A549 (cell line): ENCODE measurements at regions not wholly inside any gene's neighbourhood (a gene's known extent, or its start where the extent isn't known, plus 50 kb on each side); places are given as distances from the start of the nearest gene placed in this dataset.

ENCODE experiments used
- ATAC-seq, 2 experiments: fragments of 200-7000 bp in 1 of 2; fragments of >200 bp in 1 of 2; cut with Nextera tagmentation in 1 of 2; cut with Tn5 transposase in 1 of 2; 3 replicates each; pipeline versions ENCODE4 v1.8.0 to v1.9.1; 2018 to 2020; ENCODE audit warnings: mild to moderate bottlenecking in 1 of 2, moderate library complexity in 1 of 2
- CTCF ChIA-PET: fragments of 300-600 bp; sonication (Branson Sonifier 250); formaldehyde crosslinking; extraction: SDS; loops from one replicate; lab custom pipeline; 2021; ENCODE audit warnings: antibody characterized with exemption, inconsistent platforms; lab: Yijun Ruan, JAX
- POLR2A ChIA-PET: fragments of 350-600 bp; formaldehyde crosslinking; extraction: SDS; loops from one replicate; lab custom pipeline; 2021; ENCODE audit warnings: antibody characterized with exemption, inconsistent platforms; lab: Yijun Ruan, JAX
- DNase-seq, 2 experiments: peaks; one replicate each; pipeline versions ENCODE4 v3.0.0 to v3.0.0-alpha.2; 2011 to 2016; ENCODE audit warnings: low read depth in 1 of 2, low spot score in 1 of 2
- FAIRE-seq: peaks from 2 replicates; lab custom pipeline; 2011; peaks lifted over from hg19 to GRCh38; lab: Jason Lieb, UNC
- H3K27ac ChIP-seq, 2 experiments: fragments of >200 bp; sonication (Bioruptor Twin); formaldehyde crosslinking; 3 replicates each; pipeline ENCODE4 v1.5.1; 2016 to 2017
- H3K4me1 ChIP-seq: fragments of >200 bp; sonication (Bioruptor Twin); formaldehyde crosslinking; 3 replicates; pipeline ENCODE4 v1.6.1; 2016
- H3K4me2 ChIP-seq: fragments of >200 bp; sonication (Bioruptor Twin); formaldehyde crosslinking; 3 replicates; pipeline ENCODE4 v1.6.1; 2016
- H3K4me3 ChIP-seq: fragments of >200 bp; sonication (Bioruptor Twin); formaldehyde crosslinking; 3 replicates; pipeline ENCODE4 v1.5.1; 2016
- H3K9me3 ChIP-seq: fragments of >200 bp; sonication (Bioruptor Twin); formaldehyde crosslinking; 3 replicates; pipeline ENCODE4 v1.6.1; 2016
- ATOH8 ChIP-seq: fragments of 250-450 bp; sonication (Bioruptor Pico); IDR thresholded peaks from 2 replicates; pipeline ENCODE4 v1.5.0; 2020; ENCODE audit warnings: low read depth, mild to moderate bottlenecking, moderate library complexity
- BCL3 ChIP-seq: fragments of >200 bp; sonication (Bioruptor Twin); formaldehyde crosslinking; IDR thresholded peaks from 3 replicates; pipeline ENCODE4 v1.6.1; 2016
- CBX8 ChIP-seq: fragments of 200-600 bp; sonication (generic); IDR thresholded peaks from 2 replicates; pipeline ENCODE4 v1.6.1; 2016
- CEBPB ChIP-seq, 2 experiments: fragments of >200 bp in 1 of 2; sonication (Bioruptor Twin) in 1 of 2; formaldehyde crosslinking in 1 of 2; IDR thresholded peaks; 2 replicates each; pipeline ENCODE4 v1.6.1; 2012 to 2016
- EHF ChIP-seq: fragments of 250-450 bp; sonication (Bioruptor Pico); IDR thresholded peaks from 2 replicates; pipeline ENCODE4 v1.5.0; 2020; ENCODE audit warnings: mild to moderate bottlenecking
- EHMT2 ChIP-seq: fragments of 200-600 bp; sonication (generic); IDR thresholded peaks from 2 replicates; pipeline ENCODE4 v1.6.1; 2016; ENCODE audit warnings: antibody characterized with exemption, low read depth, mild to moderate bottlenecking, moderate library complexity
- FOSB ChIP-seq: fragments of 250-450 bp; sonication (Bioruptor Pico); IDR thresholded peaks from 2 replicates; pipeline ENCODE4 v1.5.0; 2020; ENCODE audit warnings: mild to moderate bottlenecking, moderate library complexity
- FOXS1 ChIP-seq: fragments of 250-450 bp; sonication (Bioruptor Pico); IDR thresholded peaks from 2 replicates; pipeline ENCODE4 v1.5.0; 2020; ENCODE audit warnings: mild to moderate bottlenecking, moderate library complexity
- HDAC2 ChIP-seq: fragments of 200-600 bp; sonication (generic); IDR thresholded peaks from 2 replicates; pipeline ENCODE4 v1.6.1; 2016
- HES2 ChIP-seq: fragments of >200 bp; sonication (Bioruptor Twin); formaldehyde crosslinking; IDR thresholded peaks from 2 replicates; pipeline ENCODE4 v1.6.1; 2016
- HMGXB4 ChIP-seq: fragments of 250-450 bp; sonication (Bioruptor Pico); IDR thresholded peaks from 2 replicates; pipeline ENCODE4 v1.5.0; 2021; ENCODE audit warnings: mild to moderate bottlenecking, moderate library complexity, borderline replicate concordance
- HOXB13 ChIP-seq: fragments of 250-450 bp; sonication (Bioruptor Pico); IDR thresholded peaks from 2 replicates; pipeline ENCODE4 v1.5.0; 2020; ENCODE audit warnings: low read depth, mild to moderate bottlenecking, moderate library complexity
- JUN ChIP-seq, 2 experiments: fragments of >200 bp; sonication (Bioruptor Twin); formaldehyde crosslinking; IDR thresholded peaks; 2 replicates in 1 of 2; 3 replicates in 1 of 2; pipeline ENCODE4 v1.6.1; 2016 to 2017
- KDM1A ChIP-seq: fragments of 200-600 bp; sonication (generic); IDR thresholded peaks from 2 replicates; pipeline ENCODE4 v1.6.1; 2016; ENCODE audit warnings: low read depth, mild to moderate bottlenecking
- MAFK ChIP-seq: fragments of 450-650 bp; IDR thresholded peaks from 2 replicates; pipeline ENCODE4 v1.6.1; 2014; ENCODE audit not compliant: partially characterized antibody
- PHF8 ChIP-seq: fragments of 200-600 bp; sonication (generic); IDR thresholded peaks from 2 replicates; pipeline ENCODE4 v1.6.1; 2016; ENCODE audit warnings: low read depth, mild to moderate bottlenecking, antibody characterized with exemption, moderate library complexity, borderline replicate concordance
- POLR2AphosphoS2 ChIP-seq: conservative IDR thresholded peaks from 2 replicates; pipeline ENCODE4 v1.6.1; 2012; ENCODE audit warnings: low read length, improper control_type of control experiment, inconsistent platforms
- REST ChIP-seq: fragments of 200-600 bp; sonication (generic); IDR thresholded peaks from 2 replicates; pipeline ENCODE4 v1.6.1; 2016; ENCODE audit warnings: antibody characterized with exemption, mild to moderate bottlenecking, moderate library complexity
- RNF2 ChIP-seq: fragments of 200-600 bp; sonication (generic); IDR thresholded peaks from 2 replicates; pipeline ENCODE4 v1.6.1; 2016; ENCODE audit warnings: low read depth, mild to moderate bottlenecking, antibody characterized with exemption, moderate library complexity, borderline replicate concordance
- SMC3 ChIP-seq: fragments of >200 bp; sonication (Bioruptor Twin); formaldehyde crosslinking; IDR thresholded peaks from 3 replicates; pipeline ENCODE4 v1.6.1; 2018; ENCODE audit warnings: inconsistent platforms
- SREBF2 ChIP-seq: fragments of 450-650 bp; IDR thresholded peaks from 2 replicates; pipeline ENCODE4 v1.6.1; 2014; ENCODE audit warnings: mild to moderate bottlenecking, moderate library complexity
- TP53 ChIP-seq: fragments of 250-450 bp; sonication (Bioruptor Pico); IDR thresholded peaks from 2 replicates; pipeline ENCODE4 v1.5.0; 2021; ENCODE audit warnings: mild to moderate bottlenecking, moderate library complexity
- ZSCAN20 ChIP-seq: fragments of 250-450 bp; sonication (Bioruptor Pico); IDR thresholded peaks from 2 replicates; pipeline ENCODE4 v1.8.0; 2022; ENCODE audit warnings: mild to moderate bottlenecking, moderate library complexity
- WGBS: methylation state at CpG from one replicate; pipeline ENCODE4 v1.1.6; 2017; ENCODE audit errors: missing lambda C conversion rate; 5-methylcytosine and 5-hydroxymethylcytosine counted together

DNA sequence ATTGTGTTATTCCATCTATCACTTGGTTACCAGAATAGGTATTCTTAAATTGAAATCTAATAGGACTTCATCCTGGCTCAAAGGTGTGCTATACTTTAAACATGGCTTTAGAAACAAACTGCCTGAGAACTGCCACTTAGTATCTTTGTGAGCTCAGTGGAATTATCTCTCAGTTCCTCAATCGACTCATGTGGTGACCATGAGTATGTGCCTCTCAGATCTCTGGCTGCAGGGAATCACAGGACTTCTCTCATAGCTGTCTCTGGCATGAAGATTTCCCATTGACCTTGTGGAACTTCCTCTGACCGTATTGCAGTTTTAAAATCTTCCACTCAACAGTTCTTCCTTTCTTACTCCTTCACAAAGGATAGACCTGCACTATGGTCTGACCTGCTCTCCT, 681.9 kb upstream of the BOD1L1 start:
- H3K4me1 ChIP-seq: no peaks in the 10 kb centered on the region
- POLR2A ChIA-PET: no interaction called here
- no peak overlapping the region for H3K4me3 ChIP-seq
- DNase-seq (no peak), ATAC-seq (no peak), FAIRE-seq (no peak)
- WGBS: 66% methylated on average over 2 of the region's 2 CpGs
- CTCF ChIA-PET: no interaction called here
- no peak overlapping the region for H3K27ac ChIP-seq
- H3K4me2 ChIP-seq: no peak overlapping the region
- H3K9me3 ChIP-seq: no peaks in the 10 kb centered on the region
- TF ChIP-seq ATOH8 (no peak), SMC3 (no peak), JUN (IDR thresholded peaks at IDR 0.05) (no peak), ZSCAN20 (CRISPR knock-in tag) (no peak), HOXB13 (CRISPR knock-in tag) (no peak), BCL3 (no peak), EHF (no peak)

DNA sequence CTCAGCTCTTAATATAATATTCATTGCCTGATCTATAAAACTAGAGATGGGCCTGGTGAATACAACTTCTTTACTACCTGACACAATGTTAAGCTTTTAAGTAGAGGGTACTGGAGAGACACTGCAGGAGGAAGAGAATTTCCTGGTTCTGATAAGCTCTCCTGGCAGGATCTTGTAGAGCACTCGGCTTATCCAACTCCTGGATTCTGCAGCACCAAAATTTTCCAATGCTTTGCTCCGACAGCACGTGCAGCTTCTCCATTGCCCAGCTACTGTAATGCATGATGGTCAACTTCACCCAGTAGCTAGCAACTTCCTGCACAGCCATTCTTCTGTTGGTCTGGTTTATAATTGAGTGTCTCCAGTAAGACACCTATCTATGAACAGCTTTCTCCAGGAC, 686.2 kb upstream of the BOD1L1 start:
- no peak for ATAC-seq
- ChIA-PET CTCF (no interaction called here), POLR2A (no interaction called here)
- no peaks in the 10 kb centered on the region for H3K9me3 ChIP-seq
- no peak overlapping the region for H3K4me3 ChIP-seq
- WGBS: 79% methylated on average over 3 of the region's 3 CpGs
- FAIRE-seq: no peak
- H3K4me1 ChIP-seq: no peaks in the 10 kb centered on the region
- H3K27ac ChIP-seq: no peak overlapping the region
- no peak for DNase-seq
- no peak overlapping the region for H3K4me2 ChIP-seq
- TF ChIP-seq REST (no peak), HMGXB4 (no peak)

DNA sequence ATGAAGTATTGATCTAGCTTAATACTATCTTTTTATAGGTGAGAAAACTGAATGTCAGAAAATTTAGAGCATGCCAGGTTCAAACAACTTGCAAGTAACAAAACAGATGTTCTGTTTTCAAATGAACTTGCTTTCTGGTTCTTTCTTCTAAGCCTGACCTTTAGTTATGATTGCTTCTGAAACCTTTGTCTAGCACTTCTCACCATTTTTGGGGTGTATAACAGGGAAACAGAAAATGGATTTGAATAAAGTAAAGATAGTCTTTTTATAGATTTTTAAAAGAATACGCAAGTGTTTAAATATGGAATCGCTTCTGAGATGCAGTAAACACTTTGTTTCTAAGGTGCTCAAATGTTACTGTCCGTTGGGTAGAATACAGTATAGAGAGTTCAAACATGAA, 687.2 kb upstream of the CPEB2 start:
- WGBS: 77% methylated on average over 3 of the region's 3 CpGs
- H3K4me3 ChIP-seq: no peak overlapping the region
- DNase-seq (no peak), ATAC-seq (no peak), FAIRE-seq (no peak)
- TF ChIP-seq TP53 (no peak), FOXS1 (CRISPR knock-in tag) (no peak), SREBF2 (no peak), EHF (no peak), PHF8 (no peak), MAFK (no peak), FOSB (CRISPR knock-in tag) (no peak), EHMT2 (no peak), ZSCAN20 (CRISPR knock-in tag) (no peak), HES2 (no peak), HDAC2 (no peak), CEBPB (IDR thresholded peaks at IDR 0.05) (no peak), REST (no peak), CBX8 (no peak), KDM1A (no peak), POLR2AphosphoS2 (no peak), RNF2 (no peak)
- POLR2A ChIA-PET: no interaction called here
- H3K4me1 ChIP-seq: no peaks in the 10 kb centered on the region
- H3K27ac ChIP-seq: no peak overlapping the region
- H3K9me3 ChIP-seq: no peaks in the 10 kb centered on the region
- H3K4me2 ChIP-seq: no peak overlapping the region
- CTCF ChIA-PET: no interaction called here
